ENCODE measurements at regions not wholly inside any gene's neighbourhood (a gene's known extent, or its start where the extent isn't known, plus 50 kb on each side); places are given as distances from the start of the nearest gene placed in this dataset.

DNA sequence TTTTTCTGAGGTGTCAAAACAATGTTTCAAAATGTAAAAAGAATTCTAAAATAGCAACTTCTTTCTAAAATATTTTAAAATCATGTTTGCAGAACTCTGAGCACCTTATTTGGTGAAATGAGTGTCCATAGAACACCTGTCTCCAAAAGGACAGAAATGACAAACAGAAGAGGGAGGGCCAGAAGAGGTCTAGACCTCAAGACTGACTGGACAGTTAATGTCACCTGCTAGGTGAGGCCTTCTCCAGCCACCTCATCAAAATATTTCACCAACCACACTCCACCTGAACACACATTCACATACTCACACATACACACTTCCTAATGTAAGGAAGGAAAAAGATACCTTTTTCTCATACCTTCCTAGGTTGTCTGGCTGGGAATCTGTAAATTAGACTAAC is 147.8 kb upstream of the PLEKHA5 start:
- TF ChIP-seq, protein P1, sequence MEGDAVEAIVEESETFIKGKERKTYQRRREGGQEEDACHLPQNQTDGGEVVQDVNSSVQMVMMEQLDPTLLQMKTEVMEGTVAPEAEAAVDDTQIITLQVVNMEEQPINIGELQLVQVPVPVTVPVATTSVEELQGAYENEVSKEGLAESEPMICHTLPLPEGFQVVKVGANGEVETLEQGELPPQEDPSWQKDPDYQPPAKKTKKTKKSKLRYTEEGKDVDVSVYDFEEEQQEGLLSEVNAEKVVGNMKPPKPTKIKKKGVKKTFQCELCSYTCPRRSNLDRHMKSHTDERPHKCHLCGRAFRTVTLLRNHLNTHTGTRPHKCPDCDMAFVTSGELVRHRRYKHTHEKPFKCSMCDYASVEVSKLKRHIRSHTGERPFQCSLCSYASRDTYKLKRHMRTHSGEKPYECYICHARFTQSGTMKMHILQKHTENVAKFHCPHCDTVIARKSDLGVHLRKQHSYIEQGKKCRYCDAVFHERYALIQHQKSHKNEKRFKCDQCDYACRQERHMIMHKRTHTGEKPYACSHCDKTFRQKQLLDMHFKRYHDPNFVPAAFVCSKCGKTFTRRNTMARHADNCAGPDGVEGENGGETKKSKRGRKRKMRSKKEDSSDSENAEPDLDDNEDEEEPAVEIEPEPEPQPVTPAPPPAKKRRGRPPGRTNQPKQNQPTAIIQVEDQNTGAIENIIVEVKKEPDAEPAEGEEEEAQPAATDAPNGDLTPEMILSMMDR (conservative IDR thresholded peaks at IDR 0.05): no peak
- no peak for TF ChIP-seq ZFX (IDR thresholded peaks at IDR 0.05)

Data from C4-2B (cell line).